Stimulated activated CD8-positive, alpha-beta memory T cell treated with anti-CD3 and anti-CD28 coated beads, Interleukin-7, amount 100 ng/mL, for 4 hours (primary cell): ENCODE measurements at regions not wholly inside any gene's neighbourhood (a gene's known extent, or its start where the extent isn't known, plus 50 kb on each side); places are given as distances from the start of the nearest gene placed in this dataset.
"Not testable (repeated sequence)": the region's sequence is repeated elsewhere in the genome, so short reads cannot be mapped to it uniquely, and the experiment has no call there.

Experiments used
- DNase-seq, 2 donors: peaks; one replicate each; pipeline ENCODE4 v3.0.0-alpha.2; 2020; ENCODE audit warnings: low read depth in 2 of 2

GRCh38 chr14:53857625-53858344 is 98.8 kb downstream of the BMP4 start:
- no peak for DNase-seq

DNA sequence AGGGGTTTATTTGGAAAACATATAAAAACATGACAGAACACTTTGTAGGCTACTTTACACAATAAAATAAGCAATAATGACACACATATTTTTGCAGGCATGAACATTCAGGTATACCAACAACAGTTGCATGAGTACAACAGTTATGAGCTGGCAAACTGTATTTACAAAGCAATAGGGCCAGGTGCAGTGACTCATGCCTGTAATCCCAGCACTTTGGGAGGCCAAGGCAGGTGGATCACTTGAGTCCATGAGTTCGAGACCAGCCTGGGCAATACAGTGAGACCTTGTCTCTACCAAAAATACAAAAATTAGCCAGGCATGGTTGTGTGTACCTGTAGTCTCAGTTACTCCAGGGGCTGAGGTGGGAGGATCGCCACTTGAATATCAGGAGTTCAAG is 101.1 kb downstream of the BMP4 start:
- DNase-seq = no peak

- DNase-seq = no peak
These were observed 101.5 kb downstream of the BMP4 start for GRCh38 chr14:53855127-53855526.

GRCh38 chr14:53851394-53852090 is 105.1 kb downstream of the BMP4 start:
- DNase-seq = no peak

GRCh38 chr14:53850714-53851296 is 105.8 kb downstream of the BMP4 start:
- no peak for DNase-seq

- no peak for DNase-seq
These were observed 107.1 kb downstream of the BMP4 start for GRCh38 chr14:53849549-53849948.

GRCh38 chr14:53848854-53849253 is 107.8 kb downstream of the BMP4 start:
- no peak for DNase-seq

- DNase-seq = no peak
These were observed 108.7 kb downstream of the BMP4 start for GRCh38 chr14:53847881-53848280.

DNA sequence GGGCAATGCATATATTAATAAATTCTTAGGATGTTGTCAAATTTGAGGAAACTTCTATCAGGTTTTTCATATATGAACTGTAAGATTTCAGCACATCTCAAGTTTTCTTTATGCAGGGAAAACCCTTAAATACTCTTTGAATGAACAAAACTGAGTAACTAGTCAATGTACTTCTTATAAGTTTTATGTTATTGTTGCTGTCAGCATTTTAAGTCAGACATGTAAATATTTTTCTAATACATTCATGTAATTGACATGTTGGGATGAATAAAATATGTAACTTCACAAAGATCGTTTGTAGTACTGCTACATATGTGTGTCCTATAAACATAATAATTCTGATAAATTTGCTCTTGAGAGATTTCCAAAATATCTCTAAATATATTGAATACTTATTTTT is 109.6 kb downstream of the BMP4 start:
- no peak for DNase-seq

DNA sequence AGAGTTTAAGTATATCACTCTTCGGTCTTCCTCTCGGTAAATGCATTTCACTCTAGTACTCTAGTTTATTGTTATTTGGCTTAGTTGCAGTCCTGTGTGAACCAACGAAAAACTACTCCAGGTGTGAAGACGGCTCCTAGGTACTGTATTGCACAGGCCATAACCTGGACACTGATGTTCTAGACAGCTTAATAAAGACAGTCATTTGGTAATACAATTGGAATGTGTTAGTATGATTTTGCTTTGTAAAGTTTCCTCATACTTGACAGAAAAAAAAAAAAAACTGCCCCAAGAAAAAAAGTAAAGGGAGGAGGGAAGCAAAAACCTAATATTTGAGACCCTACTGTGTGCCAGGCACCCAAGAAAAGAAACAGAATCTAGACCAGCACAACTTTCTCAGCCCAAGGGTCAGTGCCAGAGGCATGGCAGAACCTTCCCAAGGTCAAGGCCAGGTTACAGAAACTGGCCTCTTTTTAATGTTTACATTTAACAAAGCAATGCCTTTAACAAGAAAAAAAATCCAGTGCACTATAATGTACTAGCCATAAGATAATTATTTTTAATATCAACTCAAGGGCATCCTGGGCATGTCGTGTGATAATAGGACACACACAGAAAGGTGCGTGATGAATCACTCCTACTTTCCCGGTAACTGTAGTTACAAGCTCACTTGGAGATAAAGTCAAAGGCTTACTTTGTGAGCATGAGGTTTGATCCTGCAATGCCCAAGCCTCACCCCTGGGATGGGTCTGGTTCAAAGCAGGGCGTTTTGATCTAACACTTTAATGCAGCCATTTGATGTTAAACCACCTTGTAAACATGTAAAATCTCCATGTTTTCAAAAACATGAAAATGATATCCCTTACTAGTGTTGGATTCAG is 110.6 kb downstream of the BMP4 start:
- DNase-seq = no peak

- DNase-seq = no peak
These were observed 113.7 kb downstream of the BMP4 start for GRCh38 chr14:53842938-53843337.

- DNase-seq = no peak
These were observed 115.2 kb downstream of the BMP4 start for GRCh38 chr14:53841109-53842099.

GRCh38 chr14:53840444-53840843 is 116.2 kb downstream of the BMP4 start:
- no peak for DNase-seq

DNA sequence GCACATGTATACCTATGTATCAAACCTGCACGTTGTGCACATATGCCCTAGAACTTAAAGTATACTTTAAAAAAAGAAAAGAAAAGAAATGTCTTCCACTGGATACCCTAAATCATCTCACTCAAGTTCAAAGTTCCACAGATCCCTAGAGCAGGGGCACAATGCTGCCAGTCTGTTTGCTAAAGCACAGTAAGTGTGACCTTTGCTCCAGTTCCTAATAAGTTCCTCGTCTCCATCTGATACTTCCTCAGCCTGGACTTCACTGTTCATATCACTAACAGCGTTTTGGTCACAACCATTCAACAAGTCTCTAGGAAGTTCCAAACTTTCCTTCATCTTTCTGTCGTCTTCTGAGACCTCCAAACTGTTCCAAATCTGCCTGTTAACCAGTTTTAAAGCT is 118.3 kb downstream of the BMP4 start:
- DNase-seq = no peak

- DNase-seq = not testable (repeated sequence)
These were observed 119.0 kb downstream of the BMP4 start for GRCh38 chr14:53837656-53838055.

- no peak for DNase-seq
These were observed 120.1 kb downstream of the BMP4 start for GRCh38 chr14:53836551-53836950.

DNA sequence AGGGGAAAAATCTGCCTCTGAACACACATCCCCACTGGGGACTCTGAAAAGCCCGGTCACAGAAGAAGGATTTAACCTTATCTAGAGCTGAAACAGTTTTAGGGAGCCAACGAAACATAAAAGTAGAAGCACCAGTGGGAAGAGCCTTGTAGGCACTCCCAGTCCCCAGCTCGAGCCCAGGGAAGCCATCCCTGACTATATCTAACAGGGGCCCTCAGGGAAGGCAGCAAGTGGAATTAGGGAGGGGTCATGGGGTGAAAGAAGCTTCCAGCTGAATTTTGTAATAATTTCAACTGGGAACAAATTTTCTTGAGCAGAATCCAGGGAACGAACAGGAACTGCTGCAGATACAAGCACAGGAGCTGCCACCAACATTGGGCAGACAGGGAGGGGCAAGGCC is 127.8 kb downstream of the BMP4 start:
- no peak for DNase-seq

DNA sequence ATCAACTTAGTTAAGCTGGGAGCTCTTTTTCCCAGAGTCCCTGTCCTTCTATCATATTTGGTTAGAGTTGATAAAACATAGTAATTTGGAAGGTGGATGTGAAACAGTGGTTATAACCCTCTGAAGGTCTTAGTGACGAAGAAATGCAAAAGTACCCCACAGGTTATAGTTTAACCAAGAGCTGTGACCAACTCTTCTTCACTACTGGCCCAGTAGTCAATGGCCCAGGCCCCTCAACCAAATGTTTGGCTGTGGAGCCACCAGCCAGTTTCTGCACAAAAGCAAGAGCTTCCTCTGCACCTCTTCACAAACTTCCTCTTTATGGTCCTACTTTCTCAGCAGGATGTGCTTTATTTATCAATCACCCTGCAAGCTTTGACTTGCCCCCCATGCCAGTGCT is 132.6 kb downstream of the BMP4 start:
- no peak for DNase-seq

GRCh38 chr14:53814392-53814791 is 142.2 kb downstream of the BMP4 start:
- no peak for DNase-seq

DNA sequence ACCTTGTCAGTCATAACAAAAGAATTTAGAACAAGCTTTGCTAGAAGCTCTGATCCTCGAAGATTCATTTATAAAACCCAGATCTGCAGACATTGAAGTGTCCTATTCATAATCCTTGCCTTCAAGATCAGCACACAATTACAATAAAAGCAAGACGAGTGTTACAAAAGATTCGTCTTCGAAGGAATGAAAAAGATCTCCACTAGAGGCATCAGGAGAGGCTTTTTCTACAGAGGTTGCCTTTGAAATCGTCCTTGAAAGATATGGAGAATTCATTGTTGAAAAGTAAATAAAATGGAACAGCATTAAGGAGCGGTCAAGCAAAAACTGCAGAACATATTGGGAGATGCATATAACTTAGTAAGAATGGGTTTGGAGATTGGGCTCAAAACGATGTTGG is 146.4 kb downstream of the BMP4 start:
- no peak for DNase-seq

DNA sequence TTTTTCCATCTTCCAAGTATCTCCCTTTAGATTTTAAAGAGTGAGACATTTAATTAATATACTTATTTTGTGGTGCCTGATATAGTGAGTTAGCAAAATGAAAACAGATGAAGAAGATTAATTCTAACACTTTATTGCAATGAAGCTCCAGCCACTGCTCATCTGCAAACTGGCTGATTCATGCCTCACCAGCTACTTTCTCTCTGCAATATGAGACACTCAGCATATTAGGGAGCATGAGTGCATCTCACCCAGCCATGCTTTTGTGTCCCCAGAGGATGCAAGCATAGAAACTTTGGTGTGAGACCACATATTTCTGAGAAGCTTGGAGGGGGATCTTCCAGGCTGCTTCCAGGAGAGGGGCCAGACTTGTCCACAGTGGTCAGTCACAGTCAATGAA is 148.6 kb downstream of the BMP4 start:
- DNase-seq = no peak
